NCI-H128 (cell line): ENCODE measurements at regions not wholly inside any gene's neighbourhood (a gene's known extent, or its start where the extent isn't known, plus 50 kb on each side); places are given as distances from the start of the nearest gene placed in this dataset.

Experiments used
- DNase-seq: peaks from one replicate; lab custom pipeline; 2025; ENCODE audit not compliant: unreplicated experiment; lab: John Stamatoyannopoulos, UW

DNA sequence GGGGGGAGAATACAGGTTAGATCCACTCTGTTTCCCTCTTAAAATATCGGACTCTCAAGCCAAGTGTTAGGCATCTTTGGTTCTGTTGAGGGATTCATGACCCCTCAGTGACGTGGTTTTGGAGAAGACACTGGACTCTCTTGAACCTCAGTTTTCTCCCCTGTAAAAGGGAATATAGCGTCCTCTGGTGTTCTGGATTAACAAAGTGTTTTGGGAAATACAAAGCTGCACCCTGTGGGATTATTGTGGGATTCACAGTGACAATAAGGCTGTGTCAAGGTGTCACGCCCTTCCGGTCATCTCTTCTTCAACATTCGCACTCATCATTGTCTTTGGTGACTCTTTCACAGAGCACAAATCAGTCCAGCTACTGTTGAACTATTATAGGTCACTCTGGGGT is 139.0 kb downstream of the IRX1 start:
- no peak for DNase-seq

DNA sequence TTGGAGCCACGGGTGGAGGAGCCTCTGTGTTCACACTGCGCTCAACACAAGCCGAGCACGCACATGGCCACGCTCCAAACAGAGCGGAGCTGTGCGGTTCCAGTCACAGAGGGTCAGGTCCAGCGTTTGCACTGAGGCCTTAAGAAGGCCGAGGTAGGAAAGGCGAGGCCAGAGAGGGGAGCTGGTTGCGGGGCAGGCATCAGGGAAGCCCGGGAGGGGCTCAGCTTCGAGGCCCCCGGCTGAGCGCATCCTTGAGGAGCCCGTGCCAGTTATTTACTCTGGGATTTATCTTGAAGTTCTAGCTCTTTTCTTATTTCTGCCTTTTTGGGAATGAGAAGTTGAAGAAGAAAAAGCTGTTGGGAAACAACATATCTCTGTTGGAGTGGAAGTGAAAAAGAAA is 140.8 kb downstream of the IRX1 start:
- DNase-seq, result no peak

DNA sequence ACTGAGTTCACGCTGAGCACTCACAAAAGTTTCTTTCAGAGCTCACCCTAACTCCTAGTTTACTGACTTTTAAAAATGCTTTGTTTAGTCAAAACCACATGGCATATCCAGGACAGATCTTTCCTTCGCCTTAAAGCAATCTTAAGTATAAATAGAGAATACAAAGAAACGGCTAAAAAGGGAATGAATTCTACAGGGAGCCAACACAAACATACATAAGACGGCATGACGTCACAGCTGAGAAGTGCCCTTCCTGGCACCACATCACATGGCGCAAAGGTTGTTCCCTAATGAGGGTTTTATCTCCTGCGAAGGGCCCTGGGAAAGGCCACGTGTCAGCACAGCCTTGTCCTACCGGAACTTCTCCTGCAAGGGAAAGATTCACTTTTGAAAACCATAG is 141.3 kb downstream of the IRX1 start:
- no peak for DNase-seq

DNA sequence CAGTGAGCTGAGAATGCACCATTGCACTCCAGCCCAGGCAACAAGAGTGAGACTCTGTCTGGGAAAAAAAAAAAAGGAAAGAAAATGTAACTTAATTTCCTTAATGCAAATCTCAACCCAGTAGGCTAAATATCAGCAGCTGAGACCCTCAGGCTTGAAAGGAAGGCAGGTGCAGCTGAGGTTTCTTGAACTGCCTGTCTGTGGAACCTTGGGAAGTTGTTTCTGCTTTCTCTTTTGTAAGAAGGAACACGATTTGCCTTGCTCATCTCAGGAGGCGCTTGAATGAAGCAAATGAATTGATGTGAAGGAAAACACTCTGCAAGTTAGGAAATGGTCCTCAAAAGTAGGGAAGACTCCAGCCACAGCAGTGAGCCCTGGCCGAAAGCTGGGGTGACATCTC is 143.3 kb downstream of the IRX1 start:
- DNase-seq, result no peak

DNA sequence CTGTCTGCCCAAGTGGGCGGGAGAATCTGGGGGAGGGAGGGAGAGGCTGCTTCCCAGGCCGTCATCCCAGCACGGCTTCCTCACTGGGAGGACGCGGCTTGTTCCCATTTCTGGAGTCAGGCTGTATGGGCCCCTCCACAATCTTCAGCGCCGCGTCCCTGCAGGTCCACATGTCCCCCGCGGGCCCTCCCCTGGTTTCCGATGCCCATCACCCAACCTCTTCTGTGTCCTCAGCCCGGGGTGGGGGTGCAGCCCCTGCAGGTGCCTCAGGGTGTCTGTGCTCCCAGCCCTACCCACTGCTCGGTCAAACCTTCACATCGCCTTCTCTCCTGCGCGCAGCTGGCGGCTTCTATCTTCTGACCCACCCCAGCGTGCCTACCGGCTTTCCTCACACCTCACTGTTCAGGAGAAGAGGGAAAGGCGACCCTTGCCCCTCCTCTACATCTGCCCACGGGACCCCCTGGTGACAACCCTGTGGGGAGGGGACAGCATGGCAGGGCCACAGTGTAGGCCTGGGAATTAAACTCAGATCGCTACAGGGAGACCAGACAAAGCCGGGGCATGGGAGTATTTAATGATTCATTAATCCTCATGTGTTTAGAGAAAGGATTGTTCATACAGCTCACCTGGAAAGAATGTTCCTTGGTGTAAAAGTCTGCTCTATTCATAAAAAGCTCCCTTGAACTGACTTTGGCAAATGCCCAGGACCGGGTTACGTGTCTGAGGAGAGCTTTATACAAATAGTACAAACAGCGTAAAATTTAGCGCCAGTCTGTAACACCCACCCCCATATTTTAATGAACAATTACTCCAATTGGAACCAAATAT is 145.1 kb downstream of the IRX1 start:
- DNase-seq, result no peak

DNA sequence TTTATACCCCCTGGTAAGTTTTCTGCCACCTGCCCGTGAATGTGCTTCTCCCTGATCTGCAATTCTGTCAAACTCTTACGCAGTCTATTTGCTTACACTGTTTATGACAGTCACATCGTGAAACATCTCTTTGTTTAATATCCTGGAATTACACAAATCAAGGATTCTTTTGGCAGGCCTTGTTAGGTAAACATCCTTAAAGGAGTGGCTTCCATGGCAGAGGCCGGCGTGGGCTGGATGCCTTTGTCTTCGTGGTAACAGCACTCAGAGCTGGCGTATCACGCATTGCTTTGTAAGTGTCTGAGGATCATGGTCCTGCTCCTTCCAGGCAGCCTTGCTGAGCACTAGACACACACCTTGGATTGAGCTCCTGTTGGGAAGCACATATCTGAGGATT is 145.7 kb downstream of the IRX1 start:
- no peak for DNase-seq

DNA sequence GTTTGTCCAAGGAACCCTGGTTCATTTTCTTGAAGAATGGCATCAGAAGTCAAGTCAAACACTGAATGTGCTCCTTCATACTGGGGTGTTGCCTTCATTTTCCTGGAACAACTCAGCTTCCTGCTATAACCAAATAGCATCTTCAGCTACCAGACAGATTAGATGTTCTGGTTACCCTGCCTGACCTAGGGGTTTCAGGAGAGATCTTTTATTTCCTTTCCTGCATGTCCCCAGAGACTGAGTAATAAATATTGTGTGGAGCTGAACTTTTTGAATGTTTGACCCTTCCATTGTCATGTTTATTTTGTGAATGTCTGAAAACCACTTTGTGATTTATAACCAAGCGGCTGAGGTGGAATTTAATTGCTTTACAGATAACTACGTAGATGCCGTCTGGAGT is 147.1 kb downstream of the IRX1 start:
- no peak for DNase-seq

DNA sequence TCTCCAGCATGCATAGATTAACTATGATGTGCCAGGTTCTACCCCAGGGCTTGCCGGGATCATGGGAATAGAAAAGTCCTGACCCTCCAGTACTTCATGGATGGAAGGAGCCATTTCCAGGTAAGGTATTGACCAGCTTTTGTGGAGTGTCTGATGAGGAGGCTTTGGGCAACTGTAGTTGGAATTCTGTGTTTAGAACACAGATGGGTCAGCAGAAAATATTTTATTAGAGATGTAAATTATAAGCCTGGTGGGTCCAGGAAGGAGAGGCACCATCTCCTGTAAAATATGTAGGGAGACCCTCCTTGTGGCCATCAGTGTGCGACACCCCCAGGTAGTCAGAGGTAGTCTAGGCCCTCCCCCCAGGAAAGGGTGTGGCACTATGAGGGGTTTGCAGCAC is 156.2 kb downstream of the IRX1 start:
- no peak for DNase-seq

DNA sequence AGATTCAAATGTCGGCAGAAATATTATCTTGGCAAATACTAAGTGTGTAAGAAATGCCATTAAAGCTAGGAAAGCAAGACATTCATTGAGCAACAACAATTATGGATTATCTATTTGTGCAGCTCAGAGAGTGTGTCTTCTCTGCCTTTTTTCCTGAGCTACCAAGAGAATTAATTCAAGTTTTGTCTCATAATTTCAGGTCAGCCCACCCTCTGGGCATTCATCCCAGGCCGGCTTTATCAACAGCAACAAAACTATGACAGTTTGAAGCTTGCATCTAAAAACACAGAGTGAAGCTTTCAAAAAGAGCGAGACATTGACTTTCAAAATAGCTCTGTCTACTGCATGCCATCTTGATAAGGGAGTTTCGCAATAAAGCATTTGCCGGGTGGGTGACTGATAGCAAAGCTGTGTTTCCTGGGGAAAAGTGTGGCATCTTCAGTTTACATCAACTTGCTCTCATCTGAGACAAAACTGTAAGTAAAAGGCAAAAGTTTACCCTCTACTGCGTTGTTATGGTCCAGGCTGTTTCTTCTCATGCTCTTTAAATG is 182.4 kb downstream of the IRX1 start:
- no peak for DNase-seq

DNA sequence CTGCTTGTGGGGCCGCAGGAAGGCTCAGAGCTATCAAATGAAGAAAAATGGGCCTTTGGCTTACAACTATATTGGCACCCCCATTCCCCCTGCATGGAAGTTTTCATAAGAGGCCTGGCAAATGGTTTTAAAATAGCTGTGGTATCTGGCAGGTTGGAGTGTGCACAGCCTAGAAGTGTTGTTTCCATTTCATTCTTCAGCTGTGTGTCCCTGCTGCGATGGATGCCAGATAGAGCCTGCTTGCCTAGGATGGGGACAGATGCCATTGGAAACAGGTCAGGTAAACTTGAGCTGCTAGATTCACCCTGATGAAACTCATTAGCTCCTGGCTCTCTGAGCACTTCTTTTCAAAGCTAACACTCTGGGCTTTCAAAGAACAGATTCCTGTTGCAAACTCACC is 183.3 kb downstream of the IRX1 start:
- no peak for DNase-seq

DNA sequence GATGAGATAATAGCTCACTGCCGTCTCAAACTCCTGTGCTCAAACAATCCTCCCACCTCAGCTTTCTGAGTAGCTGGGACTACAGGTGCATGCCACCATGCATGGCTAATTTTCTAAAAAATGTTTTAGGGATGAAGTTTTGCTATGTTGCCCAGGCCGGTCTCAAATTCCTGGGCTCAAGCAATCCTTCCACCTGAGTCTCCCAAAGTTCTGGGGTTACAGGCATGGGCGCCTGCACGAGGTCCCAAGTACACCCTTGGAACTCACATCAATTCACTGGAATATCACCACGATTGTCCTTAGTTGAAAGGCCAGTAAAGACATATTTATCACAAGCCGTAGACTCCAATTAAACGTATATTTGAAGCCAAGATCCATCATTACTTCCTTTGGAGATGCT is 184.6 kb downstream of the IRX1 start:
- DNase-seq, result no peak

DNA sequence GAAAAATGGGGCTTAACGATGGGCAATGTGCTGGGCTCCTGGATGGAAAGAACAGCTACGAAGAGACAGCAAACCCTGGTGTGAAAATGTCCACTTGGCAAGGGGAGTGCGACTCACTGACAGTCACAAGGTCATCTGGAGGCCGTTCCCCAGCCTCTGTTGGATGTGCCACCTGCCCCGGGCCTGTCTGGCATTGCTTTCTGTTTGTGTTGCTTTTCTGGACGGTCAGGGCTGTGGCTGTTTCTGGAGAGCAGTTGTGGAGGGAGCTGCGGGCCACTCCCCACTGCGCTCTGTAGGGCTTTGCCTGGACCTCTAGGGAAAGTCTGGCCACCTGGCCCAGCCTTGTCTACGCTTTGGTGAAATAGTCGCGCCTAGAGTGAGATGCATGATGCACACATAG is 185.3 kb downstream of the IRX1 start:
- no peak for DNase-seq

DNA sequence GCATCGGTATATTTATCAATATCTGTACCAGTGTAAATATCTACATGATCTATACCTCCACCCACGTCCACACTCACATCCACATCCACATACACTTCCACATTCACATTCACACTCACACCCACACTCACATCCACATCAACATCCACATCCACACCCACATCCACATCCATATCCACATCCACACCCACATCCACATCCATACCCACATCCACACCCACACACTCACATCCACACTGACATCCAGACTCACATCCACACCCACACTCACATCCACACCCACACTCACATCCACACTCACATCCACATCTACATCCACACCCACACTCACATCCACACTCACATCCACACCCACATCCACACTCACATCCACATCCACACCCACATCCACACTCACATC is 189.2 kb downstream of the IRX1 start:
- DNase-seq, result no peak

DNA sequence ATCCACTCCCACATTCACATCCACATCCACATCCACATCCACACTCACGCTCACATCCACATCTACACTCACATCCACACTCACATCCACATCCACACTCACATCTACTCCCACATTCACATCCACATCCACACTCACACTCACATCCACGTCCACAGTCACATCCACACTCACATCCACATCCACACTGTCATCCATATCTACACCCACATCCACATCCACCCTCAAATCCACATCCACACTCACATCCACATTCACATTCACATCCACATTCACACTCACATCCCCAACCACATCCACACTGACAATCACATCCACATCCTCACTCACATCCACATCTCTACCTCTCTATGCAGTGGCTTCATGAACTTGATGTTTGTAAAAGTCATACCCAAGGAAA is 190.5 kb downstream of the IRX1 start:
- DNase-seq, result no peak

DNA sequence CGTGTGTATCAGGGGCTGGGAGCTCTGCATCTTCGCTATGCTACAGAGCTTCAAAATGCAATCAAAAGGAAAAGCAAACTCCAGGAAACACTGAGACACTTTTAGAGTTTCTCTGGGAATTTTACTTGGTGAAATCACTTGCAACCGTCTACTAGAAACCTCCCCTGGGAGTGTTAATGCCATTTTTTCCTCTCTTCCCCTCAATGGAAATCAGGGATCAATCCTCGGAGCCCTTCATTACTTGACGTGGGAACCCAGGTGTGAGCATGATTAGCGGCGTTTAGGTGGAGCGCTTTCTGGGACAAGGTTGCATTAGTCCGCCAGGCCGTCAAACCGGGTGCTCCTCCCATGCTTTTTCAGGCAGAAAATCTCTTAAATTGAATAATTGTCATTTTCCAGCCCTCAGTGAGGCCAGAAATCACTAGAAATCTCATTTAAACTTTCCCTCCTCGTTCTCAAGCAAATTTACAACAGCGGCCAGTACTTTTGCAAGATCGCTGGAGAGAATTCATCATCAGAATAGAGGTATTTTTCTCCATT is 191.3 kb downstream of the IRX1 start:
- no peak for DNase-seq

DNA sequence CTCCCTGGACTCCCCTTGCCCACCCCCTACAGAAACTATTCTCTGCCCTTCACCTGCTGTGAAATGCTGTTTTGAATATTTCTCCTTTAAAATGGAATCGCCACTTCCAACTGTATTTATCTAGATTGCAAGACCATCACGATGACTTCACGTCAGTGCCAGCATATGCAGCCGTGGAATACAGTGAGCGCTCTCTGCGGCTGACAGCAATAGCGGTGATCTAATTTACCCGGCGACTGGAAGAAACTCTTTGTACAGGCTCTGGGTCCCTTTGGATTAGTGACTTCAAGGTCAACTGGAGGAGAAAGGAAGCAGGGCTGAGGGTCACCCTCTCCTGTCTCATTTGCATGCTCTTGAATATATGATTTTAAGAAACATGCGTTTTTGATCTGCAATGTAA is 192.0 kb downstream of the IRX1 start:
- DNase-seq, result no peak

DNA sequence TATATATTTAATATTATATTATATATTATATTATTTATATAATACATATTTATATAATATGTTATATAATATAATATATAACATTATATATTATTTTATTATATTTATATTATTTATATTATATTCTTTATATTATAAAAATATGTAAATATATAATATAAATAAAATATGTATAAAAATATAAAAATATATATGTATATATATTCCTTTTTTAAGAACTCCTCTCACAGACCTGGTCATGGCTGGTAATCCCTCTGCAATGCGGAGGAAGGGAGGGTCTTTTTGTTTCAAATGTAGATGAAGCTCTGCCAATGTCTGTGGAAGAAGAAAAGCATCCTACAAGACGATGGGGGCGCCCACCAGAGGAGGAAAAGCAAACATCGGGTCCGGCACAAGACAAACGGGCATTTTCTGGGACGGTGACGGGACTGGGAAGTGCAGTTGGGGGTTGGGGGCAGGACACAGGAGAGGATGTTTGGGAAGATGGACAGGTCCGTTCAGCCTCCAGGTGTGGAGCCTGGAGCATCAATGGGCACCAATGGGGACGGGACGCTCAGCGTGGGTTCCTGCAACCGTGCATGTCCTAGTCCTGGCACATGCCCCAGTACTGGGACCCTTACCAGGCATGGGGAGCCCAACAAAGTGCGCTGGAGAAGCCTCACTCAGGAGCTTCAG is 194.0 kb downstream of the IRX1 start:
- DNase-seq, result no peak

DNA sequence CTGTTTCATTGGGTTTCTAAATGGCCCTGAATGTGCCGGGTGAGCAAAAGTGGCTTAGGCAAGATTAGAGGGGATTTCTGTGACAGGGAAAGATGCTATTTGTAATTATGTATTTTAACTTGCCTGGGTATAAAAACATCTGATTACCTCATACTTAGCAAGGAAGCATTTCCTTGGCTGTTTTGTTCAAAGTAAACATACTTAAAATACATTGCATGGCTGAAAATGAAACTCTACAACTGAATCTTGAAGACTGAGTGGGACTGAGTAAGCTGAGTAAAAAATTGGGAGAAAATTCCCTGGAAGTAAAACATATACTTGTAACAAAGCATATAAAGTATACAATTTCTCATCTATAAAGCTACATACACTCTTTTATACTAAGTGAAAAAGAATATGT is 197.5 kb downstream of the IRX1 start:
- no peak for DNase-seq

DNA sequence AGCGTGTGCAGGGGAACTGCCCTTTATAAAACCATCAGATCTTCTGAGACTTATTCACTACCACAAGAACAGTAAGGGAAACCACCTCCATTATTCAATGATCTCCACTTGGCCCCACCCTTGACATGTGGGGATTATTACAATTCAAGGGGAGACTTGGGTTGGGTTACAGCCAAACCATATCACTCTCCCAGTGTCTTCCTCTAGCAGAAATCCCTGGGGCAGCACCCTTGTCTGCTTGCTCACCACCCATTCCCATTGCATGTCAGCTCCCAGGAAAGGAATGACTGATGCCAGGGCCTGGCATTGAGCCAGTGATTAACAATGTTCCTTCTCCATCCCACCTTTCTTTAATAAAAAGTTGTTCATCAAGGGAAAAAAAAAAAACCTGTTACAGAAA is 199.0 kb downstream of the IRX1 start:
- DNase-seq, result no peak

DNA sequence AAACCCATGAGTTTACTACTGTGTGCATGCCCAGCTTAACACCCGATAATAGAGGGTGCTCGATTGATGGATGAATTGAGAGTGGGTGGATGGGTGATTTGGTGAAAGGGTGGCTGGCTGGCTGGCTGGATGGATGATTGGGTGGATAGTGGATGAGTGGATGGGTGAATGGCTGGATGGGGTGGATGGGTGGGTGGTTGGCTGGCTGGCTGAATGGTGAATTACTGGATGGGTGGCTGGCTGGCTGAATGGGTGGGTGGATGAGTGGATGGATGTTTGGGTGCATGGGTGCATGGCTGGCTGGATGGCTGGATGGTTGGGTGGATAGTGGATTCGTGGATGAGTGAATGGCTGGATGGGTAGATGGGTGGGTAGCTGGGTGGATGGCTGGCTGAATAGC is 201.1 kb downstream of the IRX1 start:
- DNase-seq, result no peak

DNA sequence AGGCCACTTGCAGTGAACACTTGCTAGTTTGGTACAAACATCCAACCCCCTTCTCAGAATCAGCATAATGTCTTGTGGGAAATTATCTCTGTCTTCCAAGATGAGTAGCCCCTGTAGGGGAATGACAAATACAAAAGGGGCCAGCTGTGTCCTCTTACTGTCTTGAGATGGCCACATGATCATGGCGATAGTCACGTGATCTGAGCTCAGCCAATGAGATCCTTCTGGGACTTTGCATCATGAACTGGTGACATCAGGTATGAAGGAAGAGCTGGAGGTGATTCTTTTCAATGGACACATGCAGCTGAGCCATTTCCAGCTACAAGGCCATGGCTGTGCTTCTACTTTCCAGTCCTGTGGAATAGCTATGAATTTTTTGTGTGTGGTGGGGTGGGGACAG is 206.3 kb downstream of the IRX1 start:
- no peak for DNase-seq

DNA sequence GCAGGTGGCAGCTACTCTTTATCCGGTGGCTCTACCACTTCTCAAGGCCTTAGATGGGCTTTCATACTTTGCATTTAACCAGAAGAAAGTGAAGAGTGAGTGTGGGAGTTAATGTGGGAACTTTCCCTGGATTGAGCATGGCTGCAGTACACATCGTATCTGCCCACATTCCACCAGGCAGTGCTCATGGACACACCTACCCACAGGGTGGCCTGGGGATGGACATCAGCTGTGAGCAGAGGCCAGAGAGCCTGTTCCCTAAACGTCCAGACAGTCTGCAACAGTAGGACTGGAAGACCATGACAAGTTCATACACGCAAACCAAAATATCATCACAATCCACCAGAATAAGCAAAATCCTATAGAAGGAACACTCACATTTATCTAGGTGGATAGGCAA is 213.8 kb downstream of the IRX1 start:
- no peak for DNase-seq
